GM12878 (cell line): ENCODE measurements at regions not wholly inside any gene's neighbourhood (a gene's known extent, or its start where the extent isn't known, plus 50 kb on each side); places are given as distances from the start of the nearest gene placed in this dataset.

ENCODE experiments used
- ATAC-seq: fragments of 200-7000 bp; cut with Tn5 transposase; 3 replicates; pipeline ENCODE4 v1.9.1; 2020; ENCODE audit warnings: mild to moderate bottlenecking, moderate library complexity
- BruUV-seq: library from RNA; stranded (reverse); fragments of 400-500 nt; replicated peaks from 2 replicates; lab custom pipeline; 2021; lab: Mats Ljungman, UMichigan
- CTCF ChIA-PET: fragments of 300-600 bp; sonication (Branson Sonifier 250); formaldehyde crosslinking; extraction: SDS; loops from one replicate; lab custom pipeline; 2021; ENCODE audit warnings: inconsistent platforms; lab: Yijun Ruan, JAX
- POLR2A ChIA-PET: fragments of 350-600 bp; formaldehyde crosslinking; extraction: SDS; loops from one replicate; lab custom pipeline; 2021; ENCODE audit warnings: inconsistent platforms; lab: Charles Lee
- RAD21 ChIA-PET: fragments of 300-600 bp; sonication (Branson Sonifier 250); formaldehyde crosslinking; loops from one replicate; lab custom pipeline; 2023; ENCODE audit warnings: antibody characterized with exemption; ENCODE audit not compliant: unreplicated experiment; lab: Charles Lee
- SMC1A ChIA-PET: fragments of 300-600 bp; sonication (Branson Sonifier 250); formaldehyde crosslinking; loops from one replicate; lab custom pipeline; 2023; ENCODE audit not compliant: unreplicated experiment, uncharacterized antibody; lab: Charles Lee
- DNase-seq: peaks from one replicate; pipeline ENCODE4 v3.0.0-alpha.2; 2011; ENCODE audit warnings: low read depth, low spot score
- FAIRE-seq: peaks from 3 replicates; lab custom pipeline; 2011; peaks lifted over from hg19 to GRCh38; lab: Jason Lieb, UNC
- H2AFZ ChIP-seq: 2 replicates; pipeline ENCODE4 v1.6.0; 2011; ENCODE audit warnings: low read depth, low read length, control low read depth; ENCODE audit not compliant: control insufficient read depth
- H3K27ac ChIP-seq: 2 replicates; pipeline ENCODE4 v1.5.1; 2011; ENCODE audit warnings: control low read depth; ENCODE audit not compliant: control insufficient read depth, insufficient read depth
- H3K27me3 ChIP-seq, 2 experiments: replicated peaks in 1 of 2; 2 replicates each; pipeline versions ENCODE4 v1.6.0 to v1.6.1; 2011; ENCODE audit warnings: low read length in 1 of 2; ENCODE audit not compliant: control insufficient read depth in 2 of 2, insufficient read depth in 2 of 2
- H3K36me3 ChIP-seq, 2 experiments: 2 replicates each; pipeline ENCODE4 v1.5.1; 2011; ENCODE audit warnings: low read length in 1 of 2; ENCODE audit not compliant: control insufficient read depth in 2 of 2, insufficient read depth in 2 of 2
- H3K4me1 ChIP-seq: 2 replicates; pipeline ENCODE4 v1.6.1; 2011; ENCODE audit warnings: mild to moderate bottlenecking, low read length, moderate library complexity, mixed read lengths; ENCODE audit not compliant: control insufficient read depth, insufficient read depth
- H3K4me2 ChIP-seq: 2 replicates; pipeline ENCODE4 v1.6.0; 2011; ENCODE audit warnings: control low read depth; ENCODE audit not compliant: control insufficient read depth, insufficient read depth
- H3K4me3 ChIP-seq: fragments of 200-600 bp; sonication (generic); 2 replicates; pipeline ENCODE4 v1.5.1; 2016
- H3K79me2 ChIP-seq: 2 replicates; pipeline ENCODE4 v1.6.0; 2011; ENCODE audit warnings: low read length; ENCODE audit not compliant: control insufficient read depth, insufficient read depth
- H3K9ac ChIP-seq: 2 replicates; pipeline ENCODE4 v1.8.0; 2011; ENCODE audit warnings: low read length, control low read depth, mixed read lengths; ENCODE audit not compliant: control insufficient read depth, insufficient read depth
- H3K9me3 ChIP-seq: replicated peaks from 3 replicates; pipeline ENCODE4 v1.5.1; 2011; ENCODE audit warnings: mild to moderate bottlenecking, low read length; ENCODE audit not compliant: control insufficient read depth, insufficient read depth
- H4K20me1 ChIP-seq: 2 replicates; pipeline ENCODE4 v1.6.0; 2011; ENCODE audit not compliant: control insufficient read depth, insufficient read depth
- BCL11A ChIP-seq: IDR thresholded peaks from 2 replicates; pipeline ENCODE4 v1.6.1; 2011; ENCODE audit warnings: low read depth, low read length
- CBX5 ChIP-seq: sonication (generic); IDR thresholded peaks from 2 replicates; pipeline ENCODE4 v1.6.1; 2016; ENCODE audit warnings: low read depth, moderate library complexity, mild to moderate bottlenecking, inconsistent platforms
- CREB1 ChIP-seq: IDR thresholded peaks from 2 replicates; pipeline ENCODE4 v1.6.1; 2012; ENCODE audit warnings: low read depth, mild to moderate bottlenecking, inconsistent platforms
- EED ChIP-seq: sonication (generic); IDR thresholded peaks from 2 replicates; pipeline ENCODE4 v1.6.1; 2016; ENCODE audit warnings: antibody characterized with exemption, low read depth
- HCFC1 ChIP-seq: fragments of 150-350 bp; IDR thresholded peaks from 2 replicates; pipeline ENCODE4 v1.6.1; 2014; ENCODE audit warnings: low read length
- LARP7 ChIP-seq: fragments of 450-650 bp; IDR thresholded peaks from 2 replicates; pipeline ENCODE4 v1.6.1; 2017; ENCODE audit warnings: mild to moderate bottlenecking
- PAX5 ChIP-seq: IDR thresholded peaks from 2 replicates; pipeline ENCODE4 v1.6.1; 2011; ENCODE audit warnings: low read depth, low read length, borderline replicate concordance
- RCOR1 ChIP-seq: conservative IDR thresholded peaks from 2 replicates; pipeline ENCODE4 v1.6.1; 2012; ENCODE audit warnings: low read depth, low read length, improper control_type of control experiment
- SMARCA5 ChIP-seq: fragments of 450-650 bp; IDR thresholded peaks from 2 replicates; pipeline ENCODE4 v1.6.1; 2017; ENCODE audit warnings: mild to moderate bottlenecking
- SREBF2 ChIP-seq: IDR thresholded peaks from 2 replicates; pipeline ENCODE4 v1.6.1; 2012; ENCODE audit warnings: mild to moderate bottlenecking, low read length
- STAT1 ChIP-seq: fragments of 450-650 bp; conservative IDR thresholded peaks from 2 replicates; pipeline ENCODE4 v1.6.1; 2014; ENCODE audit warnings: antibody characterized with exemption, mild to moderate bottlenecking
- TAF1 ChIP-seq: IDR thresholded peaks from 2 replicates; pipeline ENCODE4 v1.6.1; 2011; ENCODE audit warnings: mild to moderate bottlenecking, low read depth, low read length, borderline replicate concordance
- WRNIP1 ChIP-seq: IDR thresholded peaks from 2 replicates; pipeline ENCODE4 v1.6.1; 2011; ENCODE audit warnings: low read depth, low read length, improper control_type of control experiment, borderline replicate concordance
- ZBED1 ChIP-seq: IDR thresholded peaks from 2 replicates; pipeline ENCODE4 v1.6.1; 2016; ENCODE audit warnings: borderline replicate concordance
- WGBS: methylation state at CpG from one replicate; pipeline ENCODE4 v1.1.6; 2016; ENCODE audit warnings: low lambda C conversion rate; ENCODE audit not compliant: insufficient replicate concordance, insufficient coverage; ENCODE audit errors: missing lambda C conversion rate; 5-methylcytosine and 5-hydroxymethylcytosine counted together
- in situ Hi-C: fragments of 300-500 bp; cut with MboI; formaldehyde crosslinking; loops from 9 replicates; pipeline ENCODE4 v1.14.3; 2018; ENCODE audit warnings: mixed read lengths
- intact Hi-C: fragments of 100-400 bp; cut with micrococcal nuclease; formaldehyde crosslinking; loops from one replicate; pipeline ENCODE4 v1.14.2; 2022; ENCODE audit not compliant: unreplicated experiment
- TF ChIP-seq, protein P1 (sequence below): fragments of 450-650 bp; IDR thresholded peaks from 2 replicates; pipeline ENCODE4 v1.6.1; 2017; ENCODE audit warnings: mild to moderate bottlenecking, moderate library complexity

DNA sequence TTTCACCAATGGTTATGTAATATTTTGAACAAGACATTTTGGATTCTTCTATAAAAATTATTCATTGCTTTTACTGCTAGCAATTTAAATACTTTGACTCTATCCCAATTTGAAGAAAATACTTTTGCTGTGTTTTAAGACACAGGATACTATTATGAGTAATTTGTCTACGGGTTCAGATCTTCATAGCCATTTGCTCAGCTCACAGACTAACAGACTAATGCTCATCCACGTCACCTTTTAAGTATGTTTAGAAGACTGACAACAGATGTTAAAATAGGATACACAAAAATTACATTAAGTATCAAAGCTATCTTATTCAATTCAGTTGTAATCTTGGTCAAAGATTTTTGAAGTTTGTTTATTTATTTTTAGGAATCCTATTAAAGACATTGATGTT, 251.3 kb upstream of the CHRM2 start:
- Histone ChIP-seq H3K4me2 (no peak overlapping the region), H3K9ac (no peak overlapping the region), H3K79me2 (no peaks in the 10 kb centered on the region), H3K4me1 (no peaks in the 10 kb centered on the region), H3K36me3 (no peaks in the 10 kb centered on the region), H2AFZ (no peak overlapping the region), H4K20me1 (no peaks in the 10 kb centered on the region), H3K9me3 (no peaks in the 10 kb centered on the region), H3K27me3 (no peaks in the 10 kb centered on the region), H3K4me3 (no peak overlapping the region), H3K27ac (no peak overlapping the region)
- ATAC-seq: no peak
- in situ Hi-C loops: no loop called here
- SMC1A ChIA-PET: no interaction called here
- DNase-seq: no peak
- no peak for TF ChIP-seq HCFC1
- TF ChIP-seq, protein P1, sequence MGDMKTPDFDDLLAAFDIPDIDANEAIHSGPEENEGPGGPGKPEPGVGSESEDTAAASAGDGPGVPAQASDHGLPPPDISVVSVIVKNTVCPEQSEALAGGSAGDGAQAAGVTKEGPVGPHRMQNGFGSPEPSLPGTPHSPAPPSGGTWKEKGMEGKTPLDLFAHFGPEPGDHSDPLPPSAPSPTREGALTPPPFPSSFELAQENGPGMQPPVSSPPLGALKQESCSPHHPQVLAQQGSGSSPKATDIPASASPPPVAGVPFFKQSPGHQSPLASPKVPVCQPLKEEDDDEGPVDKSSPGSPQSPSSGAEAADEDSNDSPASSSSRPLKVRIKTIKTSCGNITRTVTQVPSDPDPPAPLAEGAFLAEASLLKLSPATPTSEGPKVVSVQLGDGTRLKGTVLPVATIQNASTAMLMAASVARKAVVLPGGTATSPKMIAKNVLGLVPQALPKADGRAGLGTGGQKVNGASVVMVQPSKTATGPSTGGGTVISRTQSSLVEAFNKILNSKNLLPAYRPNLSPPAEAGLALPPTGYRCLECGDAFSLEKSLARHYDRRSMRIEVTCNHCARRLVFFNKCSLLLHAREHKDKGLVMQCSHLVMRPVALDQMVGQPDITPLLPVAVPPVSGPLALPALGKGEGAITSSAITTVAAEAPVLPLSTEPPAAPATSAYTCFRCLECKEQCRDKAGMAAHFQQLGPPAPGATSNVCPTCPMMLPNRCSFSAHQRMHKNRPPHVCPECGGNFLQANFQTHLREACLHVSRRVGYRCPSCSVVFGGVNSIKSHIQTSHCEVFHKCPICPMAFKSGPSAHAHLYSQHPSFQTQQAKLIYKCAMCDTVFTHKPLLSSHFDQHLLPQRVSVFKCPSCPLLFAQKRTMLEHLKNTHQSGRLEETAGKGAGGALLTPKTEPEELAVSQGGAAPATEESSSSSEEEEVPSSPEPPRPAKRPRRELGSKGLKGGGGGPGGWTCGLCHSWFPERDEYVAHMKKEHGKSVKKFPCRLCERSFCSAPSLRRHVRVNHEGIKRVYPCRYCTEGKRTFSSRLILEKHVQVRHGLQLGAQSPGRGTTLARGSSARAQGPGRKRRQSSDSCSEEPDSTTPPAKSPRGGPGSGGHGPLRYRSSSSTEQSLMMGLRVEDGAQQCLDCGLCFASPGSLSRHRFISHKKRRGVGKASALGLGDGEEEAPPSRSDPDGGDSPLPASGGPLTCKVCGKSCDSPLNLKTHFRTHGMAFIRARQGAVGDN: no peak
- TF ChIP-seq RCOR1: no peak
- no peak for TF ChIP-seq CBX5
- TF ChIP-seq STAT1: no peak
- no peak for TF ChIP-seq ZBED1
- no peak for TF ChIP-seq BCL11A
- TF ChIP-seq LARP7: no peak
- TF ChIP-seq WRNIP1: no peak
- TF ChIP-seq PAX5: no peak
- no peak for TF ChIP-seq EED
- TF ChIP-seq TAF1: no peak
- no peak for TF ChIP-seq CREB1
- TF ChIP-seq SMARCA5: no peak
- no peak for TF ChIP-seq SREBF2
- RAD21 ChIA-PET: no interaction called here
- CTCF ChIA-PET: no interaction called here
- WGBS: 0% methylated on average over 2 of the region's 2 CpGs
- POLR2A ChIA-PET: no interaction called here
- no peak for FAIRE-seq
- no TSS peak for BruUV-seq
- intact Hi-C loops: no loop called here
